HCEC 1CT (cell line): ENCODE measurements at regions not wholly inside any gene's neighbourhood (a gene's known extent, or its start where the extent isn't known, plus 50 kb on each side); places are given as distances from the start of the nearest gene placed in this dataset.
"Not testable (repeated sequence)": the region's sequence is repeated elsewhere in the genome, so short reads cannot be mapped to it uniquely, and the experiment has no call there.

ENCODE experiments used
- DNase-seq: peaks from one replicate; pipeline ENCODE4 v3.0.0-alpha.2; 2017

DNA sequence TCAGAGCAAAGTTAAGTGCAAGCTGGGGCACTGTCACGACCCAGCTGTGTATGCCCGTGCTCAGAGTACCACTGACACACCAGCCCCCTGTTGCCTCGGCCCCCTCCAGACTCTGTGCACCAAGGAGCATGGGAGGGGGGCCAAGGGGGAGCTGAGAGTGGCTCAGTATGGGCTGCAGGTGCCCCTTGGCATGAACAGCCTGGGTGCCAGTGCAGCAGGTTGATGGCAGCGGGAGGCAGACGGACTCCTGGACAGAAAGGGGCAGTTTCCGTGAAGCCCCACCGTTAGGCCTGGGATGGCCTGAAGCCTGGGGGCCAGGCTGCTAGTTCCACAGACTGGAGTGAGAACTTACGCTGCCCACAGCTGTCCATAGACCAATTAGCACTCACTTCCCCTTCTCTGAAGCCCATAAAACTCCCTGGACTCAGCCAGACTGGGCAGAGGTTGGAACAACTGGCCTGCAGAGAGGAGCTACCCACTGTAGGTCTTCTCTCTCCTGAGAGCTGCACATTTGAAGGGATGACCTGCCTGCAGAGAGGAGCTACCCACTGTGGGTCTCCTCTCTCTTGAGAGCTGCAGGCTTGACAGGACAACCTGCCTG lies 182.8 kb downstream of the DEPDC1B start:
- DNase-seq, result no peak

DNA sequence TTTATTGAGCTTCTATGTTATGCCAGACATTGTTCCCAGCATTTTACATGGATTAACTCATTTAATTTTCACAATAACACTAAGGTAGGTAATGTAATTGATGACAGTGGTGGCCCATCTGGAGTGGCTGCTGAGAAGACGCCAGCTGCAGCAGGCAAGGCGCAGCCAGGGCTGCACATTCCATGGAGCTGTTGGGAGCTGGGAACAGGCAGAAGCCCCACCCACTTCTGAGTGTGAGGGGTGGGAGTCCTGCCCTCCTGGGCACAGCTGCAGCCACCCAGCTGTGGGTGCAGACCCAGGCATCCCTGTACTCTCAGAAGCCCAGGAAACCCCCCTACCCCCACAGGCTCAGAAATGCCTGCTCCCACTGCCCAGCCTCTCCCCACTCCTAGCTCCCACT lies 183.3 kb downstream of the DEPDC1B start:
- DNase-seq, result no peak

DNA sequence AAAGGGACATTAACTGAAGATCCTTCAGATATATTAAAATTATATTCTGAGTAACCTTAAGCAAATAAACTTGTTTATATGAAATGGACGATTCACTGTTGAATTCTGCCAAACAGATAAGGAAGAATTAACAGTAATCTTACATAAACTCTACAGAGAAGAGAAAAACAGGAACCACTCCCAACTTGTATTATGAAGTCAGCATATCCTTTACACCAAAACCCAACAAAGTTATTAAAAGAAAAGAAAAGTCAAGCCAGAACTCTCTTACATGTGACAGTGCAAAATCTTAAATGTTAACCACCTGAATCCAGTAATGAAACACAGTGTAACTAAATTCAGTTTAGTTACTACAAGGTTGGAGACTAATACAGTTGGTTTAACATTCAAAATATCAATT lies 185.8 kb downstream of the DEPDC1B start:
- DNase-seq, result no peak

DNA sequence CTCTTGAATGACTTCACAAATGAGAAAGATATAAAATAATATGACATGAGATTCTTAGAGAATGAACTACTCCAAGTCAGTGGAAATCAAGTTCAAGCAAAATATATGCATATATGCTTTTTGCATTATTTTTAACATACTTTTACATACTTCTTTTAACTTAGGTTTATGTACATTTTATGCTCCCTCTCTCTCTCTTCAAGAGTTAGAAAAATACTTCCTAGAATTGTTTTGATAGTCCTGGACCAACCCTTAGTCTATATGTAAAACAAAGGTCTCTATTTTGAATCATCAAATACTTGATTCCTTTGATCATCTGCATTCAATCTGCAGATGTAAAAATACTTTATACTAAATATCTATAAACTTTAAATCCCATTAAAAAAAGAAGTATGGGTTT lies 187.8 kb downstream of the DEPDC1B start:
- no peak for DNase-seq

DNA sequence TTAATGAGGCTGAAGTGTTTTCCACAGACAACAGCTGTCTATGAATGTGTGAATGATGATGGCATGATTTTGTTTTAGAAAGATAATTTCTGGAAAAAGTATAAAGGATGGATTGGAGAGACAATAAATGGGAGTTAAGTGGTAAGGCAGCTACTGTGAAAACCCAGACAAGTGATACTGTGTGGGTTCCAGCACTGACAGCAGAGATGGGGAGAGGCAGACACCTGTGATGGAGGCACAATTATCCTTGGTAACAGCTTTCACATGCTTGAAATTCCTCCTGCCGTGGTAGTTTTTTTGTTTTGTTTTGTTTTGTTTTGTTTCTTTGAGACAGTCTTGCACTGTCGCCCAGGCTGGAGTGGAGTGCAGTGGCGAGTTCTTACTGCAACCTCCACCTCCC lies 189.3 kb downstream of the DEPDC1B start:
- DNase-seq, result no peak

DNA sequence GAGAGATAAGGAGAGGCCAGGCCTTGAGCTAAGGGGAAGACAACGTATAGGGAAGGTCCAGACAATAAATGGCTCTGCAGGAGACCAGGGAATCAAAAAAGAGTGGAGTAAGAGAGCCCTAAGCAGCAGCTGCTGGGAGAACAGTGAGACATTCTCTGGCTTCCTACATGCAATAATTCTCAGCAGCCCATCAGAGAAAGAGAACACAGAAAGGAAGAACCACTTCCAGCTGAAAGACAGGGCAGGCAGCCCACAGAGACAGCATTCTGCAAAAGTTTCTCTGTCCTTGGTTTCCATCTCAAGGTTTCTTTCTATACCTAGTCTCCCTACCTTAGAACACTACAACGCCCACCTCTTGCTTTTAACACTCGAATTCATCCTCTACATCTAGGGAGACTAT lies 189.9 kb downstream of the DEPDC1B start:
- DNase-seq, result no peak

DNA sequence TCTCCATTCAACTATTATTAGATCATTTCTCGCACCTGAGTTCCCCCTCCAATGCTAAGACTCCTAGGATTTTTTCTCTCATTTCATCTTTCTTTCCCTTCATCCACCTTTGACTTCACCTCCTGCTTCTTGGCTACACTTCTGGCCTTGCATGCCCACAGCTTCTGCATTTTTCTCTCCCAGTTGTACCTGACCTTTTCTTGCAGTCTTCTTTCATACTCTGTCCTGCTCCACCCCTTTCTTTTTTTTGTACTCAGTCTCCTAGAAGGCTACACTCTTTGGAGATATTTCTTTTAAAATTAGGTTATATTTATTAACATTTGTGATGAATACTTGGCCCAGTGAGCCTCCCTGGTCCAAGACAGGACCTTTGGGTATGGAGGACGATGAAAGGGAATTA lies 190.4 kb downstream of the DEPDC1B start:
- no peak for DNase-seq

DNA sequence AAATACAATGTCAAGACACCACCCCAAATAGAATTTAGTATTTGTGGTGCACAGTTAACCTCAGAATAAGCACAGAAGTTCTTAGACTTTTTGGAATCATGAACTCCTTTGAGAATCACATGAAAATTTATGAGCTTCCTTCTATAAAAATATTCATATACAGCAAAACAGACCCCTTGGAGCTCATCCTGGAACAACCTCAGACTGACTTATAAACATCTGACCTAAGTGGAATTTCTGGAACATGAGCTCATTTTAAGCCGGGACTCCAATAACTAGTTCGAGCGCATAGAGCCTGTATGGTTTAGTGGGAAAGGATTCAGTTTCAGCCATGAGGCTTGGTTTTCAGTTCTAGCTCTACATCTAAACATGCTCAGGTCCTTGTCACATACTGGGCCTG lies 192.3 kb downstream of the DEPDC1B start:
- DNase-seq, result peak; percentile 60

DNA sequence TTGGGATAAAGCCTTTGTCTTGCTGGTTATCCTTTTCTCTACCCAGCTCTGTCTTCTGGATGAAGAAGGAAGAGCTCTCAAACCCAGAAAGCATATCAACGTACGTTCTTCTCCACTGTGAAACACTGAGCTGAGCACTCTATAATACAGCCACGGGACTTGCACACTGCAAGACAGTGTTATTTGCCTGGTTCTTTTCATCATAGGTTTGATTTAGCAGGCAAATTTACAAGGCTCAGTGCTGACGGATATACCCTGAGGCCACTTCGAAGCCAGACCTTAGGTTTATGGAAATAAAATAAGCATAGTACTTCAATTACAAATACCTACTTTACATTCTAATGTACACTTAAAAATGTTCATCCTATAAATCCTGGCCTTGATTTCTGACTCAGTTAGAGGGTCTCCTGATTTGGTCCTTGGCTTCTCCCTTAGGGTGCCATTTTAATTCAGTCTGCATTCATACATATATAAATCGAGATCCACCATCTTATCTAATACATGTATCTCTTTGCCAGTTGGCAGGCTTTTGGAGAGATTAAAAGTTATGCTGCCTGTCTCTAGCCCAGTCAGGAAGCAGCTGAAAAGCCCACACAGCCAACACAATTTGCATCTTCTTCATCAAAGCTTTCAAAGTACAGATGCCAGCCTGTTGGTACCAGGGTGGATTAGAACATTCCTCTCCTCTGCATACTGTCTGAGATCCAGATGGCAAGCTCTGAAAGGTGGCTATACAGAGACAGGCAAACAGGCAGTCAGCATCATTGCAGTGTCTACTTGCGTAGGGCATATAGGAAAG lies 194.4 kb downstream of the DEPDC1B start:
- DNase-seq, result no peak

DNA sequence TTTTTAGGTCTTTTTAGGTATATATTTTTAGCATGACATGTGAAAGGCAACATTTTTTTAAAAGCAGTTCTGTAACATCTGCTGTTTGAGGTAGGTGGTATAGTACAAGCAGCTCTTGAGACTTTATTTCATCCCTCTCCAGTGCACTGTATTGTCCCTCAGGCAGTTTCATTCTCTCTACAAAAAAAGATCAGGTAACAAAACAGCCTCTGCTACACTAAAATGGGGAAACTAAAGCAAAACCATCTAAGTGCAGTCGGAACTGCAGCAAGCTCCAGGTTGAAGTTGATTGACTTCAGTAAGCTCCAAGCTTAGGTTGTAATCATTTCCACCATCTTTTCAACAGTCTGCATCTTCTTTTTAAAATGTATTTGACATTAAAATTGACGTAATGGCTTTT lies 195.6 kb downstream of the DEPDC1B start:
- DNase-seq, result no peak

DNA sequence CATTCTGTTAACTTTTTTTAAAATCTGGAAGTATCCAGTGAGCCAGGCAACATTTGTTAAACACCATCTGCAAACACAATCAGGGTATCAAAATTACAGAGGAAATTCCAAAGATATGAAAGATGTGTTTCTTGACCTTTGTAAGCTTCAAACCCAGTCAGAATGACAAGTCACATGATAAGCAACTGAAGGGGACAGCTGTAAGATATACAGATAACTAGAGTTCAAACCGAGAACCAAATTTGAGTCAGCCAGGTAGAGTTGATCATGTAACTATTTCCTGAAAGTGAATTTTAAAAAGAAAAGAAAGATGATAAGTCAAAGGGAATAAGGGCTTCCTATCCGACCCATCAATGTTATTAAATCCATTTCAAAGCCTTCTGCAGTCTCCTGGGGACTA lies 196.2 kb downstream of the DEPDC1B start:
- DNase-seq, result no peak

DNA sequence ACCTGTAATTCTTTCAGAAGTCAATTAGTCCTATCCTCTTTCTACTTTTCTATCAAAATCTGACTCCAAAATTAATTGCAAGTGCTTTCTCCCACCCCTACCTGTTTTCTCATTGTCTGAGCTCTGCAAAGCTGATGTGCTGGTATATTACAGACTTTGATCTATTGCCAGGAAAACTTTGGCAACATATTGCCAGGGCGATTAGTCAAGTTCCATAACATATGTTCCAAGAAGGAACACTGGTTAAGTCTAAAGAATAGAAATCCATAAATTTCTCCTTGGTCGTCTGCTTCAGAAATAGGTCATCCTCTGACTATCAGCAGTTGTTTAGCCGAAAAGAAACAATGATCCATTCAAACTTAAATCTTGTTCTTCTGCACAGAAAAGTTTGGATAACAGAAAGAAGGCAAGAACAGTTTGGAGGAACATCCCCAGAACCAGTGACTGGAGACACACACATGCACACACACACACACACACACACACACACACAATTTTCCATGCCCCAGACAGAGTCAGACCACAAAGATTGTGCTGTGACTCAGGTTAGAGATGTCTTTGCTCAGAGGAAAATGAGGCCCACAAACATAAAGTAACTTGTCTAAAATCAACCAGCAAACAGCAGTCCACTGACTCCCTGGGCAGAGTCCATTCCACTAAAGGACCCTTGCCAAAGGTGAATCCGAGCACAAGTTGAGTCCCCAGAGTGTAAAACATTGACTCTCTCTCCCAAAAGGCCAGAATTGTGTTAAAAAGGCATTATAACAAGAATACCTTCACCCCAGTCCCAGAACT lies 202.1 kb downstream of the DEPDC1B start:
- peak; percentile 59 for DNase-seq

DNA sequence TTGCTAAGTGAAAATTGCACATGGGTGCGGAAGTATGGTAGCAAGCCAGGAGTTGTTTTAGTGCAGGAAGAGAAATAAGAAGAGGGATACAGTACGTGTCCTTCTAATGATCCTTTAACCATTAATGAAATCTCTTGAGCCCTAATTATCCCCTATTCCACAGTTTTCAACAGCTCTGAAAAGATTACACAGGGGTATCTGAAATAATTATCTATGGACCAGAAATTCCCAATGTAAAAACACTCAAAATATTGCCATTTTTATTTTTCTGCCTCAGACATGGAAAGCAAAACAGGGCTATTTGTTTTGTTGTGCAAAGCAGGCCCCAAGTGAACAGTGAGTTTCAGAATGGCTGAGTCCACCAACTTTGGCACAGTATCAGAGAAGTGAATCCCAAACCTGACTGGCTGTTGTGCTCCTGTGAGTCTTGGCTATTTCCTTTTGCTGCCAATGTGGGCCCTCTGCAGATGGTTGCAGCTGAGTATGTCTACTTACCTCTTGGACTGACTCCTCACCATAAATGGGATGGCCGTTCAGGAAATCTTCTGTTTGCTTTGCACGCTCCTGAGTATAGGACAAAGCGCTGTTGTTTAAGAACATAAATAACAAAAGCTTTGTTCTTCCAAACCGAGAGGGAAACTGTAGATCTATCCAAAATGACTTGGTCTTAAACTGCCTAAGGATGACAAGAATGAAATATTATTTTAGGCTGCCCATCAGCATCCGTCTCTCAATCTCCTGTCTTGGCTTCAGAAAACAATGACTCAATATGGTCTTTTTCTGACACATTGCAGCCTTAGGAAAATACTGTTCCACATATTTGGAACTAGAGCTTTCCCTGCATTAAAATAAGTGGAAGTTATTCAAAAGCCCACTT lies 204.1 kb downstream of the DEPDC1B start:
- DNase-seq, result no peak

DNA sequence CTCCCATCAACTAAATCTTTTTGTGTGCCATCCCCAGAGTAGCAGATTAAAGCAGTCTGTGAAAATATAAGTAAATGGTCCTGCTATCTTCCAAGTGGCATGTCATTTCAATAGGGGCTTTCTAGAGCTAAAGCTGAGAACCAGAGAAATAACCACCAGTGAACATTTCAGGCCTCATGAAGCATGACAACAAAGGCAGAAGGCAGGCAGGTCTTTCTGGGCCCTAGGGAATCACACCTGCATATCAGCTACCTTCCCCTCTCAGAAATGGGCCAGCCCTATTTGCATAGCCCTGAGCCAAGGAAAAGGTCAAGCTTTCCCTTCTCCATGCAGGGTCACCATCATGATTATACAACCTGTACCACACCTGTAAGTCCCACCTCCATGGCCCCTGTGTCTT lies 205.3 kb downstream of the DEPDC1B start:
- no peak for DNase-seq

DNA sequence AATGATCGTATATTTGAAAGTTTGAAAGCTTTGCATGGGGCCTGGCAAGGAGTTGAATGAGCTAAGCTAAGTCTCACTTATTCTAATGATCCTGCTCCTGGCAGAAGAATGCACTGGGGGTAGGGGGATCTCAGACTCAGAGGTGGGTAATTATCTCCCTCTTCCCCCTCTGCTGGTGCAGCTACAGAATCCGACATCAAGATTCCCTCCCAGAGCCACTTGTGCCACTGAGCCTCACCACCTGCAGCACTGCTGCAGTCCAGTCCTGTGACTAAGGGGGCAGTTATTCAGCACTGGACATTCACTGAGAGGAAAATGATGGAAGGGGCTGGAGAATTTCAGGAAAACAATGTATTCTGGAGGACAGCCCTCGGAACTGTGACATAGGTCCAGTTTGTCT lies 205.8 kb downstream of the DEPDC1B start:
- DNase-seq, result no peak

DNA sequence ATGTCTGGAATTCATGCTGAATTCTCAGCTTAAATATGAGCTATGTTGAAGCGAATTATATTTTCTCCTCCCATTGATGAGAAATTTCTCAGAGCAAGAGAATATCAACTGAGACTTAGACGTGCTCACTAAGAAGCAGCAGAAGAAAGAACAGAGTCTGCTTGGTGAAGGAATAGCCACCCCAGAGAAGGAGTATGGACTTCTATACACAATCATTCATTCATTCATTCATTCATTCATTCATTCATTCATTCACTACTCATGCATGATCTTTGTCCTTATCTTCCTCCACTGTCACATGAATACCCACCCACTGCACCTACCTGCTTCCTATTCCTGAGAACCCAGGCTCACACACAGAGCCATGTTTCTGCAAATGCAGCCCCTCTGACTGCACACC lies 206.6 kb downstream of the DEPDC1B start:
- DNase-seq, result no peak

DNA sequence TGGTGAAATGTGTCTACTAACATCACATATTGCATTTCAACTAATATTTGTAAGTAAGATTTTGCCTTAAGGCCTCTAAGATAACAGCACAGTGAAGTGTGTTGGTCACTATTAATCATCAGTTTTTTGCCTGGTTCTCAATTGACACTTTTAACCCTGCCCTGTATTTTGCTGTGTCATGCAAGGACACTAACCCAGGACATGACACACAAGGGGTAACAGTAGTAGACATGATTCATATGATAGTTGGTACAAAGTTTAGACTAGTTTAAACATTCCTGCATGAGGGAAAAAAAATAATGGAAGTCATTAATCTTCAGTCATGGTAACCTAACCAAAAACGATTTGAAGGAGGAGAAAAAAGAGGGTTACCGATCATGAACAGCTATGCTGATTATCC lies 207.0 kb downstream of the DEPDC1B start:
- peak; percentile 71 for DNase-seq

DNA sequence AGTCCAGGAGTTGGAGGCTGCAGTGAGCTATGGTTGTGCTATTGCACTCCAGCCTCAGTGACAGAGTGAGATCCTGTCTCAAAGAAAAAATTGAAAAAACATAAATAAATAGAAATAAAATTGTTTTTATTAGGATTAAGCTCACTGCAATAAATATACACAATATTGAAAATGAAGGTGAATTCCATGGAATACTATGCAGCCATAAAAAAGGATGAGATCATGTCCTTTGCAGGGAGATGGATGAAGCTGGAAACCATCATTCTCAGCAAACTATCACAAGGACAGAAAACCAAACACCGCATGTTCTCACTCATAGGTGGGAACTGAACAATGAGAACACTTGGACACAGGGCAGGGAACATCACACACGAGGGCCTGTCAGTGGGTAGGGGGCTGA lies 207.6 kb downstream of the DEPDC1B start:
- DNase-seq, result not testable (repeated sequence)

DNA sequence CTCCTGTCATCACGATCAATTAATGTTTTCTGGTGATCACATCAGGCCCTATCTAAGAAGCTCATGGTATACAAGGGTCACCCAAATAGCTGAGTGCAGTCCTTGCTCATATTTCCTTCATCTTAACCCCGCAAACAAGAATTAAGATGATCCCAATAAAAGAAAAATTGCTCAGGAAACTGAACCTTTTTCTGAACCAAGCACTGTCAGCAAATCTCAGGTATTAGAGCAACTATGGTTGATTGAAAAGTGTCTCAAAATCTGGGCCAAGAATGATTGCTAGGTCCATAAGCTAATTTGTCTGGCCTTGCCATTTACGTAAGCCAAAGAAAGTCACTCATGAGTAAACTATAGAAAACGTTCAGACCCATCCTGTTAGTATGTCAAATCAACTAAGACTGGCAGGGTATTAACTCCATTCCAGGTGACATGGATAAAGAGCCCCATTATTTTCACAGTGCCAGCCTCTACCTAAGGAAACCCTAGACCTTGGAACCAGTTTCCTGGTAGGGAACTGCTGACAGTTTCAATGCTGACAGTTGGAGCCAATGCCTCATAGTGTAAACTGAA lies 209.3 kb downstream of the DEPDC1B start:
- DNase-seq, result no peak

DNA sequence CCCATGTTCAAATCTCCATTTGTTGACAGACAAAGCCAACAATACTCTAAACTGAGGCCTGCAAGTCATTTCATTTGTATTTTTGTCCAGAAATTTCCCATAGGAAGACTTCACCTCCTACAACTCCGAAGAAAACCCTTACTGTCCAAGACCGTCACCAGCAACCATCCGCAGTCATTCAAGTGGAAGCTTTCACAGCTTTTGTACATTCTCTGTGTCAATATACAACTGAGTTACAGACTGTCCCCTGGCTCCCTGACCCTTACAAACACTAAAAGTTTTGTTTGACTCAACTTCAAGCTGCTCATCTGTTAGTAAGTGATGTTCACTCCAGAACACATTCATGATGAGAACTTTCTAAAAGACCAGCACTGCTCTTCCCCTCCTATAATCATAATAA lies 210.1 kb downstream of the DEPDC1B start:
- no peak for DNase-seq

DNA sequence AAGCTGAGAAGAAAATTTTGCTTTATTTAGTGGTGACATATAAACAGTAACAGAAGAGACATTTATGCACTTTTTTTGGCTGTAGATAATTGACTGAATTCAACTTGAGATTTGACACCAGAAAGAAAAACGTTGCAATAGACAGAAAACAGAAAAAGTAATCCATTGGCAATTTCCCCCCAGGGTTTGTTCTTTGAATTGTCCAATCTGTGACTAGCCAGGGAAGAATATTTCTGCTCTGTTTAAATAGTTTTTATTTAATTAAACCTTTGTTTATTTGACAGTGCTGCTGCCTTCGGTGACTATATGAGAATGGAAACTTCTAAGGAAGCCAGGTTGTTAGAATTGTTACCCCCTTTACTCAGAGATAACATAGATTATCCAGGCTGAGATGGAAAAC lies 210.6 kb downstream of the DEPDC1B start:
- DNase-seq, result no peak

DNA sequence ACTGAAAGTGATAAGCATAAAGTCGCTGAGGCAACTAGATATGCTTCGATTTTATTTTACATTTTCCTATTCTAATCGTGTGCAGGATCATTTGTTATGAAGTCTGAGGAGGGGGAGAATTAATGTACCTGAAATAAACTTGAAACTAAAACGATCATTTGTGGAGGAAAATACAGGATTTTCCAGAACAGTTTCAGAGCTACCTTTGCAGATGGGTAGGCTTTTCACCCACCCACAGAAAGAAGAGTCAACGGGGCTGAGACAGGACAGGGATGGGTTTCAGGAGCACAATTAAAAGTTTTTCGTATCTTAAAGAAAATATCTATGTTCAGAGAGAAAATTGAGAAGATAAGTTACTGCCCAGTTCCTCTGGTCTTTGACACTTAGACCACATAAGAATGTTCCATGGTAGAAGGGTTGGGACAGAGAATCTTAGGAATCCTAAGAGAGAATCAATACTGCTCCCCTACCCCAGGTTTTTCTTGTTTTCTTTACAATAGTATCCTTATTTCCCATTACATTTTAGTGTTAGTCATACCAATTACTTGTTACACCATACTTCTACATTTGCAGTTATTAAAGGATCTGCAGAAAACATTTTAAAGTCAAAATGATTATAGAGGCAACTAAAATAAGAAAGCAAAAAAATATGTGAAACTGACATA lies 211.4 kb downstream of the DEPDC1B start:
- DNase-seq, result no peak
